Liver (tissue), 8 donors: ENCODE measurements at regions not wholly inside any gene's neighbourhood (a gene's known extent, or its start where the extent isn't known, plus 50 kb on each side); places are given as distances from the start of the nearest gene placed in this dataset.

Source experiments
- DNase-seq: peaks from one replicate; pipeline ENCODE4 v3.0.0-alpha.2; 2017; ENCODE audit warnings: low spot score
- H3K27ac ChIP-seq, 2 donors: one replicate each; pipeline ENCODE4 v1.7.0; 2013; ENCODE audit warnings: inconsistent platforms in 2 of 2, low read length in 2 of 2, control low read depth in 1 of 2, low read depth in 1 of 2, mild to moderate bottlenecking in 1 of 2
- H3K27me3 ChIP-seq, 4 donors: one replicate each; pipeline versions ENCODE4 v1.6.1 to v1.7.0; 2013; ENCODE audit warnings: low read length in 3 of 4, inconsistent platforms in 1 of 4, mild to moderate bottlenecking in 1 of 4, moderate library complexity in 1 of 4; ENCODE audit not compliant: control insufficient read depth in 4 of 4, insufficient read depth in 4 of 4
- H3K36me3 ChIP-seq, 4 donors: one replicate each; pipeline versions ENCODE4 v1.6.1 to v1.7.0; 2013; ENCODE audit warnings: low read length in 3 of 4, mild to moderate bottlenecking in 3 of 4, low read depth in 1 of 4, moderate library complexity in 1 of 4; ENCODE audit not compliant: control insufficient read depth in 4 of 4, insufficient read depth in 3 of 4
- H3K4me1 ChIP-seq, 4 donors: one replicate each; pipeline versions ENCODE4 v1.6.1 to v1.7.0; 2013; ENCODE audit warnings: low read length in 3 of 4, mild to moderate bottlenecking in 3 of 4, moderate library complexity in 1 of 4; ENCODE audit not compliant: control insufficient read depth in 4 of 4, insufficient read depth in 4 of 4
- H3K4me3 ChIP-seq, 3 donors: one replicate each; pipeline versions ENCODE4 v1.6.1 to v1.7.0; 2013; ENCODE audit warnings: low read length in 3 of 3, control low read depth in 1 of 3, low read depth in 1 of 3, mild to moderate bottlenecking in 1 of 3
- H3K9ac ChIP-seq, 2 donors: one replicate each; pipeline ENCODE4 v1.7.0; 2013; ENCODE audit warnings: low read length in 2 of 2, mild to moderate bottlenecking in 2 of 2, moderate library complexity in 2 of 2, control low read depth in 1 of 2, low read depth in 1 of 2
- H3K9me3 ChIP-seq, 4 donors: one replicate each; pipeline versions ENCODE4 v1.6.1 to v1.7.0; 2013; ENCODE audit warnings: low read length in 3 of 4; ENCODE audit not compliant: control insufficient read depth in 4 of 4
- ATF3 ChIP-seq: IDR thresholded peaks from 2 replicates; pipeline ENCODE4 v1.6.1; 2016; ENCODE audit warnings: antibody characterized with exemption
- EGR1 ChIP-seq, 2 donors: IDR thresholded peaks; 2 replicates each; pipeline ENCODE4 v1.6.1; 2016 to 2018; ENCODE audit warnings: antibody characterized with exemption in 2 of 2, low read depth in 2 of 2
- FOXA1 ChIP-seq: IDR thresholded peaks from 2 replicates; pipeline ENCODE4 v1.6.1; 2016; ENCODE audit warnings: antibody characterized with exemption
- FOXA2 ChIP-seq: IDR thresholded peaks from 2 replicates; pipeline ENCODE4 v1.6.1; 2016; ENCODE audit warnings: antibody characterized with exemption
- GABPA ChIP-seq, 2 donors: IDR thresholded peaks in 1 of 2; conservative IDR thresholded peaks in 1 of 2; 2 replicates each; pipeline ENCODE4 v1.6.1; 2016; ENCODE audit warnings: antibody characterized with exemption in 2 of 2, mild to moderate bottlenecking in 1 of 2, moderate library complexity in 1 of 2
- HNF4A ChIP-seq, 2 donors: conservative IDR thresholded peaks; 2 replicates each; pipeline ENCODE4 v1.6.1; 2016; ENCODE audit warnings: antibody characterized with exemption in 2 of 2, mild to moderate bottlenecking in 2 of 2
- HNF4G ChIP-seq: IDR thresholded peaks from 2 replicates; pipeline ENCODE4 v1.6.1; 2016; ENCODE audit warnings: antibody characterized with exemption
- MAX ChIP-seq: IDR thresholded peaks from 2 replicates; pipeline ENCODE4 v1.6.1; 2016; ENCODE audit warnings: antibody characterized with exemption
- NR2F2 ChIP-seq: IDR thresholded peaks from 2 replicates; pipeline ENCODE4 v1.6.1; 2016; ENCODE audit warnings: antibody characterized with exemption
- RAD21 ChIP-seq, 2 donors: IDR thresholded peaks; 2 replicates each; pipeline ENCODE4 v1.6.1; 2016; ENCODE audit warnings: antibody characterized with exemption in 2 of 2, mild to moderate bottlenecking in 2 of 2
- RXRA ChIP-seq, 2 donors: IDR thresholded peaks; 2 replicates each; pipeline ENCODE4 v1.6.1; 2017 to 2018; ENCODE audit warnings: antibody characterized with exemption in 2 of 2, mild to moderate bottlenecking in 1 of 2
- SP1 ChIP-seq: IDR thresholded peaks from 2 replicates; pipeline ENCODE4 v1.6.1; 2018; ENCODE audit warnings: antibody characterized with exemption, mild to moderate bottlenecking
- TAF1 ChIP-seq: conservative IDR thresholded peaks from 2 replicates; pipeline ENCODE4 v1.6.1; 2016; ENCODE audit warnings: antibody characterized with exemption, mild to moderate bottlenecking
- ZBTB33 ChIP-seq: IDR thresholded peaks from 2 replicates; pipeline ENCODE4 v1.6.1; 2016; ENCODE audit warnings: antibody characterized with exemption
- WGBS: extraction: QIAGEN DNeasy Blood & Tissue Kit; methylation state at CpG from one replicate; pipeline ENCODE4 v1.1.7; 2013; 5-methylcytosine and 5-hydroxymethylcytosine counted together
- TF ChIP-seq, protein P1 (sequence below): fragments of 150-350 bp; IDR thresholded peaks from 2 replicates; pipeline ENCODE4 v1.5.1; 2017; ENCODE audit warnings: improper control_type of control experiment, low read depth, low read length; ENCODE audit not compliant: missing input control
- TF ChIP-seq, protein P2 (sequence below): IDR thresholded peaks from 2 replicates; pipeline ENCODE4 v1.6.1; 2016; ENCODE audit warnings: antibody characterized with exemption, mild to moderate bottlenecking
- donor health status: healthy.
- donor health status: healthy.
- donor health status: healthy.
- donor health status: healthy.
- donor health status: healthy.

GRCh38 chr6:169988769-169989550 is 237.5 kb downstream of the ERMARD start:
- WGBS: 95% methylated on average over 25 of the region's 25 CpGs
- H3K9me3 ChIP-seq: no peaks in the 10 kb centered on the region
- DNase-seq: no peak
- no peak overlapping the region for H3K9ac ChIP-seq
- no peaks in the 10 kb centered on the region for H3K36me3 ChIP-seq
- H3K4me3 ChIP-seq: no peak overlapping the region
- peaks cover 0 to 1% (median 0%) of the 10 kb centered on the region in 4 donors for H3K4me1 ChIP-seq
- TF ChIP-seq ATF3 (no peak), HNF4A (conservative IDR thresholded peaks at IDR 0.05) (no peak), NR2F2 (no peak), RXRA (IDR thresholded peaks at IDR 0.05) (no peak), ZBTB33 (no peak), GABPA (IDR thresholded peaks at IDR 0.05 in 1 of 2, conservative IDR thresholded peaks at IDR 0.05 in 1 of 2) (no peak), FOXA1 (no peak), HNF4G (no peak), RAD21 (IDR thresholded peaks at IDR 0.05) (no peak), EGR1 (IDR thresholded peaks at IDR 0.05; ENCODE audit: low read depth in 2 of 2) (no peak), SP1 (no peak), FOXA2 (no peak)
- TF ChIP-seq, protein P1, sequence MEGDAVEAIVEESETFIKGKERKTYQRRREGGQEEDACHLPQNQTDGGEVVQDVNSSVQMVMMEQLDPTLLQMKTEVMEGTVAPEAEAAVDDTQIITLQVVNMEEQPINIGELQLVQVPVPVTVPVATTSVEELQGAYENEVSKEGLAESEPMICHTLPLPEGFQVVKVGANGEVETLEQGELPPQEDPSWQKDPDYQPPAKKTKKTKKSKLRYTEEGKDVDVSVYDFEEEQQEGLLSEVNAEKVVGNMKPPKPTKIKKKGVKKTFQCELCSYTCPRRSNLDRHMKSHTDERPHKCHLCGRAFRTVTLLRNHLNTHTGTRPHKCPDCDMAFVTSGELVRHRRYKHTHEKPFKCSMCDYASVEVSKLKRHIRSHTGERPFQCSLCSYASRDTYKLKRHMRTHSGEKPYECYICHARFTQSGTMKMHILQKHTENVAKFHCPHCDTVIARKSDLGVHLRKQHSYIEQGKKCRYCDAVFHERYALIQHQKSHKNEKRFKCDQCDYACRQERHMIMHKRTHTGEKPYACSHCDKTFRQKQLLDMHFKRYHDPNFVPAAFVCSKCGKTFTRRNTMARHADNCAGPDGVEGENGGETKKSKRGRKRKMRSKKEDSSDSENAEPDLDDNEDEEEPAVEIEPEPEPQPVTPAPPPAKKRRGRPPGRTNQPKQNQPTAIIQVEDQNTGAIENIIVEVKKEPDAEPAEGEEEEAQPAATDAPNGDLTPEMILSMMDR: no peak
- TF ChIP-seq, protein P2, sequence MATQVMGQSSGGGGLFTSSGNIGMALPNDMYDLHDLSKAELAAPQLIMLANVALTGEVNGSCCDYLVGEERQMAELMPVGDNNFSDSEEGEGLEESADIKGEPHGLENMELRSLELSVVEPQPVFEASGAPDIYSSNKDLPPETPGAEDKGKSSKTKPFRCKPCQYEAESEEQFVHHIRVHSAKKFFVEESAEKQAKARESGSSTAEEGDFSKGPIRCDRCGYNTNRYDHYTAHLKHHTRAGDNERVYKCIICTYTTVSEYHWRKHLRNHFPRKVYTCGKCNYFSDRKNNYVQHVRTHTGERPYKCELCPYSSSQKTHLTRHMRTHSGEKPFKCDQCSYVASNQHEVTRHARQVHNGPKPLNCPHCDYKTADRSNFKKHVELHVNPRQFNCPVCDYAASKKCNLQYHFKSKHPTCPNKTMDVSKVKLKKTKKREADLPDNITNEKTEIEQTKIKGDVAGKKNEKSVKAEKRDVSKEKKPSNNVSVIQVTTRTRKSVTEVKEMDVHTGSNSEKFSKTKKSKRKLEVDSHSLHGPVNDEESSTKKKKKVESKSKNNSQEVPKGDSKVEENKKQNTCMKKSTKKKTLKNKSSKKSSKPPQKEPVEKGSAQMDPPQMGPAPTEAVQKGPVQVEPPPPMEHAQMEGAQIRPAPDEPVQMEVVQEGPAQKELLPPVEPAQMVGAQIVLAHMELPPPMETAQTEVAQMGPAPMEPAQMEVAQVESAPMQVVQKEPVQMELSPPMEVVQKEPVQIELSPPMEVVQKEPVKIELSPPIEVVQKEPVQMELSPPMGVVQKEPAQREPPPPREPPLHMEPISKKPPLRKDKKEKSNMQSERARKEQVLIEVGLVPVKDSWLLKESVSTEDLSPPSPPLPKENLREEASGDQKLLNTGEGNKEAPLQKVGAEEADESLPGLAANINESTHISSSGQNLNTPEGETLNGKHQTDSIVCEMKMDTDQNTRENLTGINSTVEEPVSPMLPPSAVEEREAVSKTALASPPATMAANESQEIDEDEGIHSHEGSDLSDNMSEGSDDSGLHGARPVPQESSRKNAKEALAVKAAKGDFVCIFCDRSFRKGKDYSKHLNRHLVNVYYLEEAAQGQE: no peak
- H3K27ac ChIP-seq: no peak overlapping the region
- H3K27me3 ChIP-seq: no peaks in the 10 kb centered on the region

- H3K9me3 ChIP-seq: no peaks in the 10 kb centered on the region
- no peak overlapping the region for H3K4me3 ChIP-seq
- no peaks in the 10 kb centered on the region for H3K27me3 ChIP-seq
- no peak for DNase-seq
- no peak overlapping the region for H3K9ac ChIP-seq
- 90% methylated on average over 35 of the region's 35 CpGs for WGBS
- no peaks in the 10 kb centered on the region for H3K36me3 ChIP-seq
- H3K4me1 ChIP-seq: no peaks in the 10 kb centered on the region
- no peak overlapping the region for H3K27ac ChIP-seq
- TF ChIP-seq NR2F2: no peak
- TF ChIP-seq FOXA2: no peak
- TF ChIP-seq SP1: no peak
- TF ChIP-seq FOXA1: no peak
- TF ChIP-seq RAD21 (IDR thresholded peaks at IDR 0.05): no peak
- no peak for TF ChIP-seq HNF4G
- TF ChIP-seq MAX: no peak
- no peak for TF ChIP-seq GABPA (IDR thresholded peaks at IDR 0.05 in 1 of 2, conservative IDR thresholded peaks at IDR 0.05 in 1 of 2)
- TF ChIP-seq TAF1: no peak
Observed at GRCh38 chr6:169986848-169987498, 235.6 kb downstream of the ERMARD start.
